Liver (tissue), 8 donors: ENCODE measurements at regions not wholly inside any gene's neighbourhood (a gene's known extent, or its start where the extent isn't known, plus 50 kb on each side); places are given as distances from the start of the nearest gene placed in this dataset.

Experiments
- DNase-seq: peaks from one replicate; pipeline ENCODE4 v3.0.0-alpha.2; 2017; ENCODE audit warnings: low spot score
- H3K27ac ChIP-seq, 2 donors: one replicate each; pipeline ENCODE4 v1.7.0; 2013; ENCODE audit warnings: inconsistent platforms in 2 of 2, low read length in 2 of 2, control low read depth in 1 of 2, low read depth in 1 of 2, mild to moderate bottlenecking in 1 of 2
- H3K27me3 ChIP-seq, 4 donors: one replicate each; pipeline versions ENCODE4 v1.6.1 to v1.7.0; 2013; ENCODE audit warnings: low read length in 3 of 4, inconsistent platforms in 1 of 4, mild to moderate bottlenecking in 1 of 4, moderate library complexity in 1 of 4; ENCODE audit not compliant: control insufficient read depth in 4 of 4, insufficient read depth in 4 of 4
- H3K36me3 ChIP-seq, 4 donors: one replicate each; pipeline versions ENCODE4 v1.6.1 to v1.7.0; 2013; ENCODE audit warnings: low read length in 3 of 4, mild to moderate bottlenecking in 3 of 4, low read depth in 1 of 4, moderate library complexity in 1 of 4; ENCODE audit not compliant: control insufficient read depth in 4 of 4, insufficient read depth in 3 of 4
- H3K4me1 ChIP-seq, 4 donors: one replicate each; pipeline versions ENCODE4 v1.6.1 to v1.7.0; 2013; ENCODE audit warnings: low read length in 3 of 4, mild to moderate bottlenecking in 3 of 4, moderate library complexity in 1 of 4; ENCODE audit not compliant: control insufficient read depth in 4 of 4, insufficient read depth in 4 of 4
- H3K4me3 ChIP-seq, 3 donors: one replicate each; pipeline versions ENCODE4 v1.6.1 to v1.7.0; 2013; ENCODE audit warnings: low read length in 3 of 3, control low read depth in 1 of 3, low read depth in 1 of 3, mild to moderate bottlenecking in 1 of 3
- H3K9ac ChIP-seq, 2 donors: one replicate each; pipeline ENCODE4 v1.7.0; 2013; ENCODE audit warnings: low read length in 2 of 2, mild to moderate bottlenecking in 2 of 2, moderate library complexity in 2 of 2, control low read depth in 1 of 2, low read depth in 1 of 2
- H3K9me3 ChIP-seq, 4 donors: one replicate each; pipeline versions ENCODE4 v1.6.1 to v1.7.0; 2013; ENCODE audit warnings: low read length in 3 of 4; ENCODE audit not compliant: control insufficient read depth in 4 of 4
- EGR1 ChIP-seq, 2 donors: IDR thresholded peaks; 2 replicates each; pipeline ENCODE4 v1.6.1; 2016 to 2018; ENCODE audit warnings: antibody characterized with exemption in 2 of 2, low read depth in 2 of 2
- FOXA1 ChIP-seq: IDR thresholded peaks from 2 replicates; pipeline ENCODE4 v1.6.1; 2016; ENCODE audit warnings: antibody characterized with exemption
- FOXA2 ChIP-seq: IDR thresholded peaks from 2 replicates; pipeline ENCODE4 v1.6.1; 2016; ENCODE audit warnings: antibody characterized with exemption
- GABPA ChIP-seq, 2 donors: IDR thresholded peaks in 1 of 2; conservative IDR thresholded peaks in 1 of 2; 2 replicates each; pipeline ENCODE4 v1.6.1; 2016; ENCODE audit warnings: antibody characterized with exemption in 2 of 2, mild to moderate bottlenecking in 1 of 2, moderate library complexity in 1 of 2
- HNF4A ChIP-seq, 2 donors: conservative IDR thresholded peaks; 2 replicates each; pipeline ENCODE4 v1.6.1; 2016; ENCODE audit warnings: antibody characterized with exemption in 2 of 2, mild to moderate bottlenecking in 2 of 2
- HNF4G ChIP-seq: IDR thresholded peaks from 2 replicates; pipeline ENCODE4 v1.6.1; 2016; ENCODE audit warnings: antibody characterized with exemption
- JUND ChIP-seq, 2 donors: IDR thresholded peaks; 2 replicates each; pipeline ENCODE4 v1.6.1; 2016; ENCODE audit warnings: antibody characterized with exemption in 2 of 2
- NR2F2 ChIP-seq: IDR thresholded peaks from 2 replicates; pipeline ENCODE4 v1.6.1; 2016; ENCODE audit warnings: antibody characterized with exemption
- RAD21 ChIP-seq, 2 donors: IDR thresholded peaks; 2 replicates each; pipeline ENCODE4 v1.6.1; 2016; ENCODE audit warnings: antibody characterized with exemption in 2 of 2, mild to moderate bottlenecking in 2 of 2
- RXRA ChIP-seq, 2 donors: IDR thresholded peaks; 2 replicates each; pipeline ENCODE4 v1.6.1; 2017 to 2018; ENCODE audit warnings: antibody characterized with exemption in 2 of 2, mild to moderate bottlenecking in 1 of 2
- SP1 ChIP-seq: IDR thresholded peaks from 2 replicates; pipeline ENCODE4 v1.6.1; 2018; ENCODE audit warnings: antibody characterized with exemption, mild to moderate bottlenecking
- TAF1 ChIP-seq: conservative IDR thresholded peaks from 2 replicates; pipeline ENCODE4 v1.6.1; 2016; ENCODE audit warnings: antibody characterized with exemption, mild to moderate bottlenecking
- YY1 ChIP-seq: IDR thresholded peaks from 2 replicates; pipeline ENCODE4 v1.6.1; 2016; ENCODE audit warnings: antibody characterized with exemption, mild to moderate bottlenecking
- WGBS: extraction: QIAGEN DNeasy Blood & Tissue Kit; methylation state at CpG from one replicate; pipeline ENCODE4 v1.1.7; 2013; 5-methylcytosine and 5-hydroxymethylcytosine counted together
- TF ChIP-seq, protein P1 (sequence below): IDR thresholded peaks from 2 replicates; pipeline ENCODE4 v1.6.1; 2016; ENCODE audit warnings: antibody characterized with exemption
- TF ChIP-seq, protein P2 (sequence below): IDR thresholded peaks from 2 replicates; pipeline ENCODE4 v1.6.1; 2016; ENCODE audit warnings: antibody characterized with exemption
- TF ChIP-seq, protein P3 (sequence below): IDR thresholded peaks from 2 replicates; pipeline ENCODE4 v1.6.1; 2016; ENCODE audit warnings: antibody characterized with exemption, mild to moderate bottlenecking
- TF ChIP-seq, protein P4 (sequence below): fragments of 150-350 bp; IDR thresholded peaks from 2 replicates; pipeline ENCODE4 v1.5.1; 2017; ENCODE audit warnings: improper control_type of control experiment, low read depth, low read length; ENCODE audit not compliant: missing input control
- TF ChIP-seq, protein P5 (sequence below): IDR thresholded peaks from 2 replicates; pipeline ENCODE4 v1.6.1; 2016; ENCODE audit warnings: antibody characterized with exemption
- donor health status: healthy.
- donor health status: healthy.
- donor health status: healthy.
- donor health status: healthy.
- donor health status: healthy.

DNA sequence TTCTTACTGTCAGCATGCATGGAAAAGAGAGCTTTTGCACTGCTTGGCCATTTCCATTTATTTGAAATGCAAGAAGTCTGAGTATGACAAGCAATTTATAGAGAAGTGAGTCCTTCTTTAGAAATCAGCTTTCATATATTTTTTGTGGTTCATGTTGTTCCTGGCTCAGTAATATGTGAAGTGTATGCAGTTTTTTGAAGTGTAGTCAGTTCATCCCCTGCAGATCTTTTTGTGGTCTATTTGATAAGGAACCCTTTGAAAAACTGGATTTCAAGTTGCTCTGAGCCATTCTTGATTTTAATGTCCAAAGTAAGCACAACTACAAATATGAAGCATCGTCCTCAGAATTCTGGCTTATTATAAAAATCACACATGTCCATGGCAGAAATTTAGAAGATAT, 294.1 kb upstream of the SMC2 start:
- Histone ChIP-seq H3K27ac (no peak overlapping the region), H3K27me3 (peaks cover 0 to 5% (median 0%) of the 10 kb centered on the region in 4 donors), H3K9me3 (peaks cover 0 to 3% (median 0%) of the 10 kb centered on the region in 4 donors), H3K36me3 (no peaks in the 10 kb centered on the region), H3K9ac (no peak overlapping the region), H3K4me1 (no peaks in the 10 kb centered on the region), H3K4me3 (no peak overlapping the region)
- DNase-seq: no peak
- 61% methylated on average over 1 of the region's 1 CpG for WGBS
- TF ChIP-seq RAD21 (IDR thresholded peaks at IDR 0.05): no peak
- no peak for TF ChIP-seq EGR1 (IDR thresholded peaks at IDR 0.05; ENCODE audit: low read depth in 2 of 2)
- TF ChIP-seq, protein P1, sequence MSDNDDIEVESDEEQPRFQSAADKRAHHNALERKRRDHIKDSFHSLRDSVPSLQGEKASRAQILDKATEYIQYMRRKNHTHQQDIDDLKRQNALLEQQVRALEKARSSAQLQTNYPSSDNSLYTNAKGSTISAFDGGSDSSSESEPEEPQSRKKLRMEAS: no peak
- no peak for TF ChIP-seq SP1
- TF ChIP-seq, protein P2, sequence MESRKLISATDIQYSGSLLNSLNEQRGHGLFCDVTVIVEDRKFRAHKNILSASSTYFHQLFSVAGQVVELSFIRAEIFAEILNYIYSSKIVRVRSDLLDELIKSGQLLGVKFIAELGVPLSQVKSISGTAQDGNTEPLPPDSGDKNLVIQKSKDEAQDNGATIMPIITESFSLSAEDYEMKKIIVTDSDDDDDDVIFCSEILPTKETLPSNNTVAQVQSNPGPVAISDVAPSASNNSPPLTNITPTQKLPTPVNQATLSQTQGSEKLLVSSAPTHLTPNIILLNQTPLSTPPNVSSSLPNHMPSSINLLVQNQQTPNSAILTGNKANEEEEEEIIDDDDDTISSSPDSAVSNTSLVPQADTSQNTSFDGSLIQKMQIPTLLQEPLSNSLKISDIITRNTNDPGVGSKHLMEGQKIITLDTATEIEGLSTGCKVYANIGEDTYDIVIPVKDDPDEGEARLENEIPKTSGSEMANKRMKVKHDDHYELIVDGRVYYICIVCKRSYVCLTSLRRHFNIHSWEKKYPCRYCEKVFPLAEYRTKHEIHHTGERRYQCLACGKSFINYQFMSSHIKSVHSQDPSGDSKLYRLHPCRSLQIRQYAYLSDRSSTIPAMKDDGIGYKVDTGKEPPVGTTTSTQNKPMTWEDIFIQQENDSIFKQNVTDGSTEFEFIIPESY: no peak
- TF ChIP-seq YY1: no peak
- no peak for TF ChIP-seq GABPA (IDR thresholded peaks at IDR 0.05 in 1 of 2, conservative IDR thresholded peaks at IDR 0.05 in 1 of 2)
- no peak for TF ChIP-seq RXRA (IDR thresholded peaks at IDR 0.05)
- no peak for TF ChIP-seq HNF4G
- TF ChIP-seq HNF4A (conservative IDR thresholded peaks at IDR 0.05): no peak
- TF ChIP-seq, protein P3, sequence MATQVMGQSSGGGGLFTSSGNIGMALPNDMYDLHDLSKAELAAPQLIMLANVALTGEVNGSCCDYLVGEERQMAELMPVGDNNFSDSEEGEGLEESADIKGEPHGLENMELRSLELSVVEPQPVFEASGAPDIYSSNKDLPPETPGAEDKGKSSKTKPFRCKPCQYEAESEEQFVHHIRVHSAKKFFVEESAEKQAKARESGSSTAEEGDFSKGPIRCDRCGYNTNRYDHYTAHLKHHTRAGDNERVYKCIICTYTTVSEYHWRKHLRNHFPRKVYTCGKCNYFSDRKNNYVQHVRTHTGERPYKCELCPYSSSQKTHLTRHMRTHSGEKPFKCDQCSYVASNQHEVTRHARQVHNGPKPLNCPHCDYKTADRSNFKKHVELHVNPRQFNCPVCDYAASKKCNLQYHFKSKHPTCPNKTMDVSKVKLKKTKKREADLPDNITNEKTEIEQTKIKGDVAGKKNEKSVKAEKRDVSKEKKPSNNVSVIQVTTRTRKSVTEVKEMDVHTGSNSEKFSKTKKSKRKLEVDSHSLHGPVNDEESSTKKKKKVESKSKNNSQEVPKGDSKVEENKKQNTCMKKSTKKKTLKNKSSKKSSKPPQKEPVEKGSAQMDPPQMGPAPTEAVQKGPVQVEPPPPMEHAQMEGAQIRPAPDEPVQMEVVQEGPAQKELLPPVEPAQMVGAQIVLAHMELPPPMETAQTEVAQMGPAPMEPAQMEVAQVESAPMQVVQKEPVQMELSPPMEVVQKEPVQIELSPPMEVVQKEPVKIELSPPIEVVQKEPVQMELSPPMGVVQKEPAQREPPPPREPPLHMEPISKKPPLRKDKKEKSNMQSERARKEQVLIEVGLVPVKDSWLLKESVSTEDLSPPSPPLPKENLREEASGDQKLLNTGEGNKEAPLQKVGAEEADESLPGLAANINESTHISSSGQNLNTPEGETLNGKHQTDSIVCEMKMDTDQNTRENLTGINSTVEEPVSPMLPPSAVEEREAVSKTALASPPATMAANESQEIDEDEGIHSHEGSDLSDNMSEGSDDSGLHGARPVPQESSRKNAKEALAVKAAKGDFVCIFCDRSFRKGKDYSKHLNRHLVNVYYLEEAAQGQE: no peak
- TF ChIP-seq, protein P4, sequence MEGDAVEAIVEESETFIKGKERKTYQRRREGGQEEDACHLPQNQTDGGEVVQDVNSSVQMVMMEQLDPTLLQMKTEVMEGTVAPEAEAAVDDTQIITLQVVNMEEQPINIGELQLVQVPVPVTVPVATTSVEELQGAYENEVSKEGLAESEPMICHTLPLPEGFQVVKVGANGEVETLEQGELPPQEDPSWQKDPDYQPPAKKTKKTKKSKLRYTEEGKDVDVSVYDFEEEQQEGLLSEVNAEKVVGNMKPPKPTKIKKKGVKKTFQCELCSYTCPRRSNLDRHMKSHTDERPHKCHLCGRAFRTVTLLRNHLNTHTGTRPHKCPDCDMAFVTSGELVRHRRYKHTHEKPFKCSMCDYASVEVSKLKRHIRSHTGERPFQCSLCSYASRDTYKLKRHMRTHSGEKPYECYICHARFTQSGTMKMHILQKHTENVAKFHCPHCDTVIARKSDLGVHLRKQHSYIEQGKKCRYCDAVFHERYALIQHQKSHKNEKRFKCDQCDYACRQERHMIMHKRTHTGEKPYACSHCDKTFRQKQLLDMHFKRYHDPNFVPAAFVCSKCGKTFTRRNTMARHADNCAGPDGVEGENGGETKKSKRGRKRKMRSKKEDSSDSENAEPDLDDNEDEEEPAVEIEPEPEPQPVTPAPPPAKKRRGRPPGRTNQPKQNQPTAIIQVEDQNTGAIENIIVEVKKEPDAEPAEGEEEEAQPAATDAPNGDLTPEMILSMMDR: no peak
- TF ChIP-seq, protein P5, sequence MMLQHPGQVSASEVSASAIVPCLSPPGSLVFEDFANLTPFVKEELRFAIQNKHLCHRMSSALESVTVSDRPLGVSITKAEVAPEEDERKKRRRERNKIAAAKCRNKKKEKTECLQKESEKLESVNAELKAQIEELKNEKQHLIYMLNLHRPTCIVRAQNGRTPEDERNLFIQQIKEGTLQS: no peak
- TF ChIP-seq NR2F2: no peak
- no peak for TF ChIP-seq JUND (IDR thresholded peaks at IDR 0.05)
- TF ChIP-seq FOXA1: no peak
- no peak for TF ChIP-seq FOXA2
- no peak for TF ChIP-seq TAF1
